GM12801 (cell line): ENCODE measurements at regions not wholly inside any gene's neighbourhood (a gene's known extent, or its start where the extent isn't known, plus 50 kb on each side); places are given as distances from the start of the nearest gene placed in this dataset.

ENCODE experiments used
- TF ChIP-seq, protein P1 (sequence below): IDR thresholded peaks from one replicate; pipeline ENCODE4 v1.5.1; 2011; ENCODE audit warnings: control low read depth; ENCODE audit not compliant: insufficient read length; ENCODE audit errors: extremely low read depth

DNA sequence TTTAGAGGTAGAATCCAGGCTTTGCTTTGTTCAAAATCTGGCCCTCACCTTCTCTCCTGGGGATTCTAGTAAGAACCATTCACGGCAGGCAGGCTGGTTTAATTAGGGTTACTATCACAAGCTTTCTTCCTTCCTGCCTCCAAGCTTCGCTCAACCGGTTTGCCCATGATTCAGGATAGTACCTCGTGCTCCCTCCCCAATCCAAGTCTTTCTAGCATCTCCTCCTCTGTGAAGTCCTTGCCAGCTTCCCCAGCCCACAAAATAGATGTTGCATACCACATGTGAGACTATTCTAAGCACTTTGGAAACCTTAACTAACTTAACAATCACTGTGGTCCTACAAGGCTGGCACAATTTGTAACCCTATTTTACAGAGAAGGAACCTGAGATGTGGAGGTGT lies 135.1 kb downstream of the SOCS6 start:
- TF ChIP-seq, protein P1, sequence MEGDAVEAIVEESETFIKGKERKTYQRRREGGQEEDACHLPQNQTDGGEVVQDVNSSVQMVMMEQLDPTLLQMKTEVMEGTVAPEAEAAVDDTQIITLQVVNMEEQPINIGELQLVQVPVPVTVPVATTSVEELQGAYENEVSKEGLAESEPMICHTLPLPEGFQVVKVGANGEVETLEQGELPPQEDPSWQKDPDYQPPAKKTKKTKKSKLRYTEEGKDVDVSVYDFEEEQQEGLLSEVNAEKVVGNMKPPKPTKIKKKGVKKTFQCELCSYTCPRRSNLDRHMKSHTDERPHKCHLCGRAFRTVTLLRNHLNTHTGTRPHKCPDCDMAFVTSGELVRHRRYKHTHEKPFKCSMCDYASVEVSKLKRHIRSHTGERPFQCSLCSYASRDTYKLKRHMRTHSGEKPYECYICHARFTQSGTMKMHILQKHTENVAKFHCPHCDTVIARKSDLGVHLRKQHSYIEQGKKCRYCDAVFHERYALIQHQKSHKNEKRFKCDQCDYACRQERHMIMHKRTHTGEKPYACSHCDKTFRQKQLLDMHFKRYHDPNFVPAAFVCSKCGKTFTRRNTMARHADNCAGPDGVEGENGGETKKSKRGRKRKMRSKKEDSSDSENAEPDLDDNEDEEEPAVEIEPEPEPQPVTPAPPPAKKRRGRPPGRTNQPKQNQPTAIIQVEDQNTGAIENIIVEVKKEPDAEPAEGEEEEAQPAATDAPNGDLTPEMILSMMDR: no peak

DNA sequence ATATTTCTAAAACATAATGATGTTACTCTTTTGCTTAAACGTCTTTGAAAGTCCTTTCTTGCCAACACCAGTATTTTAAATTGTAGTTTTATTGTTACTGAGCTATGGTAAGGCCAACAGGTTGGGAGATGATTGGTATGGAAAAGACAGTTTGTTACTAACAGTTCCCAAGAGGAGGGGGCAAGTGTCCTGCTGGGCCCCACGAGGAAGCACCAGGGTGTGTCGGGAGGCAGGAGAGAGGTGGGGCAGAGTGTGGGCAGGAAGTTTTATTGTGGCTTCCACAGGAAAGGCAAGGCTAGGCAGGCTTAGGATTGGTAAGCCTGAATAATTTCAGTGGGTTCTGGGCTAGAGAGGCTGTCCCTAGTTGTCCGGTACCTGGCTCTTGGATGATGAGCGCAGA lies 134.3 kb downstream of the SOCS6 start:
- TF ChIP-seq, protein P1: no peak

DNA sequence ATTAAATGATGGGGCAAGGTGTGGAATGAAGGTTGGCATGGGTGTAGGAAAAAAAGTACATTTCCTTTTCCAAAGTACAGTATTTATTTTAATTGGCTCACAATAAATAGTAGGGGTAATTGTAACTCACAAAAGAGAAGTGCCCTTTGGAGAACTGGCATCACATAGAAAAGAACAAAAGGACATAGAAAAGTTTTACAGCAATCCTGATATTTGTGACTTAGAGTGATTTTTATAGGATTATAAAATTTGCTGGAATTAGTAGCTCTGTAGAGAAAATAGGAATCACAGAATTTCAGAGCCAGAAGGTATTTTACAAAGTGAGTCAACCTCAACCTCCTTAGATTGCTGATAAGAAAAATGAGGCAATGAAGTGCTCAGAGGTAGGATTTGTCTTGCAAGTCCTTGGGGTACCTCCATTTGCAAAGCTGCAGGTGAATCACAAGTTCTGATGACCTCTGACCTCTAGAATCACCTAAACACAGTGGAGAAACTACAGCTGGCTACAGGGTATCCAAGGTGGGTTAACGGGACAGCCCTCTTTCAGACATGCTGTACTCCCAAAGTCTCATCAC lies 133.6 kb downstream of the SOCS6 start:
- TF ChIP-seq, protein P1: no peak

DNA sequence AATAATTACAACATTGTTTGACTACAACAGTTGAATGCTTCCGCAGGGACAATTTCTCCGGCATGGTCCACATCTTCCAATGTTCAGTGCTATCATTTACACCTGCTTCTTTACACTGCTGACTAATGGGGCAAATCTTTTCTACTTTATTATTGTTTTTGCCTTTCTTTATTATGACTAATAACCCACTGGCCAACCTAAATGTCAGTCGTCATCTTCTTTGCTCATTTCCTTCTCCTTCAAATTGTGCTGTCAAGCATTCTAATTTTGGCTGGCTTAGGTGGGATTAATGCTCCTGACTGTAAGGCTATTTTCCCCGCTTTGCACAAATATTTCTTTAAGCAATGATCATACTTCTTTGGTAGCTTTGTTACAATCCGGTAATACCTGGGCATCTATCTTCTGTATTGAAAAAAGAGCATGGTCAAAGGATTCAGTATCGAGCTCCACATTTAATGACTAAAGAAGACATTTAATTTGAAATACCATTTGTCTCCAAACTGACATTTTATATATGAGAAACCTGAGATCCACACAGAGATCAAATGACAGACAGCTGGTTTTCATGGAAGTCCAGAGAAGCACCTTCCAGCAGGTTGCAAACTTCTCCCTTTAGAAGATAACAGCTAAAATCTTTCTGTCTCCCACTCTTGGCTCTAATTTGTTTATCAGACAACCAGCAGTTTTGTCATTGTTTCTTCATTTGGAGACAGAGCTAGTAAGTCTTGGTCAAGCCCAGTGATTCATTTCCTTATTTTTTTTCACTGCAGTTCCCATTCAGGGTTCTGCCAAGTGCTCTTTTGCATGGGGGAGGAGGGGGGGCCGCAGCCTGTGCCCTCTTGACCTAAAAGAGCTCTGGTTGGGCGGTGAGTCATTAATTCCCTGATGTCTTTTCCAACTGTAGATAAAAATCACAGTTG lies 132.9 kb downstream of the SOCS6 start:
- TF ChIP-seq, protein P1: no peak

DNA sequence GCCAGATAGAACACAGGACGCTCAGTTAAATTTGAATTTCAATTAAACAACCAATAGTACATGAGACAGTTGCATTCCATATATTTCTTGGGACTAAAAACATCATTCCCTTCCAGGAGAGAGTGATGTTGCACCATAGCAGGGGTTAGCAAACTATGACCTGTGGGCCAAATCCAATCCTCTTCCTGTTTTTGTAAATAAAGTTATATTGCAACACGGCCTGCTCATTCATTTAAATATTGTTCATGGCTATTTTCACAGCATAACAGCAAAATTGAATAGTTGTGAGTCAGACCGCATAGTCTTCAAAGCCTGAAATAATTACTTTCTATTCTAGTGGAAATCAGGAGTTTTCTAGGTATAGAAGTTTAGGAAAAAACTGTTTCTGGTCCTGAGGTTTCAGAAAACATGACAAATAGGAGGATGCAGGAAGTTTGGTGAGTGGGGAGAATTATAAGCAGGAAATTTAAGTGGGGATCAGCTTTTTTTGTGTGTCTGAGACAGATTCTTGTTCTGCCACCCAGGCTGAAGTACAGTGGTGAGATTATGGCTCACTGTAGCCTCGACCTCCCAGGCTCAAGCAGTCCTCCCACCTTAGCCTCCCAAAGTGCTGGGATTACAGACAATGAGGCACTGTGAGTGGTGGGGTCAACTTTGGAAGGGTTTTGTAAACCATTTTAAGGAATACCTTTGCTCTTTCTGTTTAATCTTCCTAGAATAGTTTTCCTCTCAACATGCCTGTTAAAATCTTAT lies 131.5 kb downstream of the SOCS6 start:
- TF ChIP-seq, protein P1: no peak

DNA sequence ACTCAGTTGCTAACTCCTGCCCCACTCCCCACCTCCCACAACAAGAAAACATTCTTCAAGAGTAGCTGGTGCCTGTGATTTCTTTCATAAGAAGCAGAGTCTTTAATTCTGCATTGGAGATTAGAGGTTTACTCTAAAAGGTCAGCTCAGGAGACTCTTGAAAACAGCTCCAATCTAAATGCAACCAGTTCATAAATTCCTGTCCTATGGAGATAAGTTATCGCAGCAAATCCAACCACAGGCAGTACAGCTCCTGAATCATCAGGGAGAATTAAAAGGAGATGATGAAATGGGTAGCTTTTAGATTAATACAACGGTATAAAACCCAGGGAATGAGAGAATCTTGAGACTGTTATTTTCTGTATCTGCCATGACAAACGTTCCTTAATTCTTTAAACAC lies 130.7 kb downstream of the SOCS6 start:
- TF ChIP-seq, protein P1: no peak
